ENCODE measurements at regions not wholly inside any gene's neighbourhood (a gene's known extent, or its start where the extent isn't known, plus 50 kb on each side); places are given as distances from the start of the nearest gene placed in this dataset.
"Not testable (repeated sequence)": the region's sequence is repeated elsewhere in the genome, so short reads cannot be mapped to it uniquely, and the experiment has no call there.

DNA sequence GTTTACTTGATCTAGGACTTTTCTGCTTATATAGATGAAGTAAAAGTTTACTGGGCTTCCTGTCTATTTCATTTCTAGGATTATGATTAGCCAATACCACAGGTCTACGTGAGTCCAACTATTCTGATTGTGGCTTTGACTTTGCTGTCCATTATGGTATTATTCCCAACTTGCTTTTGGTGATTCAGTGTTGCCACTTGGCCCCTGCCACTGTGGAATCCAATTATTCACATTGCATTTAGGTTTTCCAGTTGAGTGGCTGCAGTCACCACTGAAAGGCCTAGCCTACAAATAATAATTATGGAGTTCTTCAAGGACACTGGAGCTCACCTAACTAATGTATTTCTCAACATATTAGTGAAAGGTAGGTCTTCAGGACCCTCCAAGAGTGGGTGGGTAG, 574.3 kb upstream of the USP24 start:
- no peak overlapping the region for H3K27ac ChIP-seq (ENCODE audit: low read length)
- H3K36me3 Mint-ChIP-seq, result no peaks in the 10 kb centered on the region
- peaks cover 0 to 10% of the 10 kb centered on the region in 2 experiments for H3K27me3 ChIP-seq (replicated peaks in 1 of 2; ENCODE audit: control insufficient read depth in 2 of 2, extremely low read depth in 1 of 2, insufficient read depth in 2 of 2, low read length in 1 of 2)
- no peak overlapping the region for H3K27ac Mint-ChIP-seq
- no CpG with 5 or more reads among the region's 1 CpG for WGBS (ENCODE audit: insufficient coverage)
- POLR2A ChIA-PET, result no interaction called here
- peaks cover 0 to 1% of the 10 kb centered on the region in 2 donors for H3K27me3 Mint-ChIP-seq
- CTCF ChIA-PET, result no interaction called here
- no peaks in the 10 kb centered on the region for H3K4me1 ChIP-seq (ENCODE audit: control insufficient read depth in 1 of 2, extremely low read depth in 1 of 2, insufficient read depth in 2 of 2, low read length in 2 of 2)
- H3K9me3 ChIP-seq, result no peaks in the 10 kb centered on the region
- no peak overlapping the region for H3K4me3 Mint-ChIP-seq
- DNase-seq (no peak), ATAC-seq (replicated peaks in 1 of 4) (no peak)
- no peak overlapping the region for H3K4me3 ChIP-seq (ENCODE audit: control insufficient read depth in 1 of 2, extremely low read depth in 1 of 2, low read length in 1 of 2)
- H3K36me3 ChIP-seq (ENCODE audit: control insufficient read depth in 2 of 2, extremely low read depth in 1 of 2, insufficient read depth in 1 of 2, low read length in 1 of 2), result no peaks in the 10 kb centered on the region
- H3K9me3 Mint-ChIP-seq, result no peaks in the 10 kb centered on the region
- no peaks in the 10 kb centered on the region for H3K4me1 Mint-ChIP-seq

DNA sequence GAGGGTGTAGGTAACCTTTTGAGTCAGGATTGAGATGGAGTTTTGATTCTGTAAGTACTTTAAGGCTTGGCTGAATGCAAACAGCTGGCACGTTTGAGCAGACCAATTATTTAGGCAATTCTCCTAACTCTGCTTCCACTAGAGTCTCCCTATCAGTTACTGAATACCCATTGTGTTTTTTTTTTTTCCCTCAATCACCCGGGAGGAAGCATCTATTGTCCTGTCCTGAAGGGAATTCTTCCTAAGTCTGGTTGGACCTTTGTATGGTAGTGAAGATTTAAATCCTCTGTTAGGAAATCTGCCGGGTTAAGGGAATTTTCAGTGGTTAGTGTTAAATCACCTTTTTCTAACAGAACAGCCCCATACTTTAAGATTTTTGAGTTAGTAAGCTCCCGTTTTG, 571.2 kb upstream of the USP24 start:
- WGBS (ENCODE audit: insufficient coverage), result 0% methylated on average over 1 of the region's 4 CpGs
- Histone ChIP-seq H3K9me3 (no peaks in the 10 kb centered on the region), H3K4me1 (ENCODE audit: control insufficient read depth in 1 of 2, extremely low read depth in 1 of 2, insufficient read depth in 2 of 2, low read length in 2 of 2) (no peaks in the 10 kb centered on the region), H3K36me3 (ENCODE audit: control insufficient read depth in 2 of 2, extremely low read depth in 1 of 2, insufficient read depth in 1 of 2, low read length in 1 of 2) (no peaks in the 10 kb centered on the region), H3K27me3 (replicated peaks in 1 of 2; ENCODE audit: control insufficient read depth in 2 of 2, extremely low read depth in 1 of 2, insufficient read depth in 2 of 2, low read length in 1 of 2) (no peaks in the 10 kb centered on the region), H3K4me3 (ENCODE audit: control insufficient read depth in 1 of 2, extremely low read depth in 1 of 2, low read length in 1 of 2) (no peak overlapping the region), H3K27ac (ENCODE audit: low read length) (no peak overlapping the region)
- Mint-ChIP-seq H3K36me3 (no peaks in the 10 kb centered on the region), H3K4me3 (no peak overlapping the region), H3K27me3 (no peaks in the 10 kb centered on the region), H3K27ac (no peak overlapping the region), H3K9me3 (peaks cover 0 to 5% (median 0%) of the 10 kb centered on the region in 3 donors), H3K4me1 (no peaks in the 10 kb centered on the region)
- ChIA-PET CTCF (no interaction called here), POLR2A (no interaction called here)
- no peak for DNase-seq
- no peak for ATAC-seq (replicated peaks in 1 of 4)

DNA sequence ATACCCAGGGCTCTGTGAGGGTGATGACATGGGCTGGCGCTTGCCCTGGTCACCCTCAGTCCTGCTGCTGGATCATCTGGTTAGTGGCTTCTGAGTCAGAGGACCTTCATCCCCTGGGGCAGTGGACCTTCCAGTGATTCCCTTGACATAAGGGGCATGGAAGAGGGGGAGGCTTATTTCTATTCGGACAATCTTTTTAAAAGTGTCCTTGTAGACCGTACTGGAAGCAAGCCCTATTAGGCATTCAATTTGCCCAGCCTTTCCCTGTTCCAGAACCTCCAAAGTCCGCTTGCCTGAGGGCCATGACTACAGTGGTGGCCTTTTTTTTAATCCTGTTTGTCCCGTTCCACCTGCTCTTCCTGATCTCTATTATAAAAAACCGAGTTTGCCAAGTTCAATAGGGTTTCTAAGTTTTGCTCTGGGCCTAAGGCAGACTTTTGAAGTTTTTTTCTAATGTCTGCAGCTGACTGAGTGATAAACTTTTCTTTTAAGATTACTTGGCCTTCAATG, 569.8 kb upstream of the USP24 start:
- ATAC-seq (replicated peaks in 1 of 4); H3K4me1 Mint-ChIP-seq; H3K36me3 Mint-ChIP-seq; H3K27ac Mint-ChIP-seq; DNase-seq; H3K9me3 Mint-ChIP-seq; POLR2A ChIA-PET; H3K27ac ChIP-seq (ENCODE audit: low read length); H3K36me3 ChIP-seq (ENCODE audit: control insufficient read depth in 2 of 2, extremely low read depth in 1 of 2, insufficient read depth in 1 of 2, low read length in 1 of 2); H3K4me1 ChIP-seq (ENCODE audit: control insufficient read depth in 1 of 2, extremely low read depth in 1 of 2, insufficient read depth in 2 of 2, low read length in 2 of 2); H3K4me3 ChIP-seq (ENCODE audit: control insufficient read depth in 1 of 2, extremely low read depth in 1 of 2, low read length in 1 of 2); H3K9me3 ChIP-seq; H3K4me3 Mint-ChIP-seq; CTCF ChIA-PET; H3K27me3 ChIP-seq (replicated peaks in 1 of 2; ENCODE audit: control insufficient read depth in 2 of 2, extremely low read depth in 1 of 2, insufficient read depth in 2 of 2, low read length in 1 of 2); H3K27me3 Mint-ChIP-seq: not testable (repeated sequence)
- 88% methylated on average over 3 of the region's 6 CpGs for WGBS (ENCODE audit: insufficient coverage)

DNA sequence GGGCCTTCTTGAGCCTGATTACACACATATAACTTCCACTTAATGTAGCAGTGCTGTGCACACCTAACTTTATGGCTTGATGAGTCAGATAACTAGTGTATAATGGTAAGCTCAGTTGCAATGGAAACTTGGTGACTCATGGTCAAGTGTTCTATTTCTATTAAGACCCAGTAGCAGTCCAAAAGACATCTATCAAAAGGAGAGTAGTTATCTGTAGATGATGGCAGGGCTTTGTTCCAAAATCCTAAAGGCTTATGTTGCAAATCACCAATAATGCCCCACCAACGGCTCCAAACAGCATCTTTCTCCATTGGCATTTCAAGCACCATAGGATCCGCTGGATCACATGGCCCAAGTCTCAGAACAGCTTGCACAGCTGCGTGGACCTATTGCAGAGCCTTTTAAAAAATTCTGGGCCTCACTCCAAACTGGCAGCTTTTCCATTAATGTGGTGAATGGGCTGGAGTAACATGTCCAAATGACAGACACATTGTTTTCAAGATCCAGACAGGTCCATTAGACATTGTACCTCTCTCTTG, 566.8 kb upstream of the USP24 start:
- H3K9me3 ChIP-seq, result no peaks in the 10 kb centered on the region
- ATAC-seq (replicated peaks in 1 of 4) (no peak), DNase-seq (no peak)
- Mint-ChIP-seq H3K4me1 (no peaks in the 10 kb centered on the region), H3K27ac (no peak overlapping the region), H3K36me3 (no peaks in the 10 kb centered on the region), H3K4me3 (no peak overlapping the region), H3K27me3 (peaks cover 0 to 4% of the 10 kb centered on the region in 2 donors), H3K9me3 (peaks cover 0 to 5% (median 0%) of the 10 kb centered on the region in 3 donors)
- H3K4me3 ChIP-seq (ENCODE audit: control insufficient read depth in 1 of 2, extremely low read depth in 1 of 2, low read length in 1 of 2), result no peak overlapping the region
- no peaks in the 10 kb centered on the region for H3K36me3 ChIP-seq (ENCODE audit: control insufficient read depth in 2 of 2, extremely low read depth in 1 of 2, insufficient read depth in 1 of 2, low read length in 1 of 2)
- ChIA-PET POLR2A (no interaction called here), CTCF (no interaction called here)
- 83% methylated on average over 1 of the region's 3 CpGs for WGBS (ENCODE audit: insufficient coverage)
- H3K27me3 ChIP-seq (replicated peaks in 1 of 2; ENCODE audit: control insufficient read depth in 2 of 2, extremely low read depth in 1 of 2, insufficient read depth in 2 of 2, low read length in 1 of 2), result no peaks in the 10 kb centered on the region
- no peaks in the 10 kb centered on the region for H3K4me1 ChIP-seq (ENCODE audit: control insufficient read depth in 1 of 2, extremely low read depth in 1 of 2, insufficient read depth in 2 of 2, low read length in 2 of 2)
- no peak overlapping the region for H3K27ac ChIP-seq (ENCODE audit: low read length)

DNA sequence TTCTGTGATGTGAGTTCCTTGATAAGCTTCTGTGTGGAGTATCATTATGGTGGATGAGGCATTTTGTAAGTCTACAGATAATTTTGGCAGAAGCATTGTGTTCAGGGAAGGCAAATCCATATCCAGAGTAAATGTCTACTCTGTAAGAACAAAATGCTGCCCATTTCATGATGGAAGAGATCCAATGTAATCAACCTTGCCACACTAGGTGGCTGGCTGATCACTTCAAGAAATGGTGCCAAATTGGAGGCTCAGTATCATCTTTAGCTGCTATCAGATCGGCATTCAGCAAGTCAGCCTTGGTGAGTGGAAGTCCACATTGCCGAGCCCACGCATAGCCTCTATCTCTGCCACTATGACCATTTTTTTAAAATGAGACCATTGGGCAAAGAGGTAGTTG, 565.8 kb upstream of the USP24 start:
- ATAC-seq (replicated peaks in 1 of 4), result no peak
- CTCF ChIA-PET, result no interaction called here

DNA sequence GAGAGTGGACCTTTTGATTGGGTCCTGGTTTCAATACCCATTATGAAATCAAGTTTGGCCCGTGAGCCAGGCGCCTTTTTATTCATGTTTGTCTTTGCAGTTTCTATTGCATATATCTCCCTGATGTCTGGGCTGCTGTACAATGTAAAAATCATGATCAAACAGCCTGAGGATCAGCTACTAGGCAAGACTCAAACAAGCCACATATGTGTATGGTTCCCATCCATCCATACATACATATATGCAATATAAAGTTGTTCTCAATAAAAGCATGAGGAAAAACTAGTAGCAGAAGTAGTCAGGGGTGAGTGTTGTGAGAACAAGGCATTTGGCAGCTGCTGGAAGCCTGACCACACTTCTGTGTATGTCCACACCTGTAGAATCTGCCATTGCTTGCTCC, 562.4 kb upstream of the USP24 start:
- Mint-ChIP-seq H3K36me3 (no peaks in the 10 kb centered on the region), H3K4me1 (no peaks in the 10 kb centered on the region), H3K4me3 (no peak overlapping the region), H3K27me3 (peaks cover 0 to 4% of the 10 kb centered on the region in 2 donors), H3K9me3 (peaks cover 0 to 5% (median 0%) of the 10 kb centered on the region in 3 donors), H3K27ac (no peak overlapping the region)
- Histone ChIP-seq H3K27me3 (replicated peaks in 1 of 2; ENCODE audit: control insufficient read depth in 2 of 2, extremely low read depth in 1 of 2, insufficient read depth in 2 of 2, low read length in 1 of 2) (peaks cover 2% of the 10 kb centered on the region in 2 experiments), H3K36me3 (ENCODE audit: control insufficient read depth in 2 of 2, extremely low read depth in 1 of 2, insufficient read depth in 1 of 2, low read length in 1 of 2) (no peaks in the 10 kb centered on the region), H3K27ac (ENCODE audit: low read length) (no peak overlapping the region), H3K9me3 (no peaks in the 10 kb centered on the region), H3K4me1 (ENCODE audit: control insufficient read depth in 1 of 2, extremely low read depth in 1 of 2, insufficient read depth in 2 of 2, low read length in 2 of 2) (no peaks in the 10 kb centered on the region), H3K4me3 (ENCODE audit: control insufficient read depth in 1 of 2, extremely low read depth in 1 of 2, low read length in 1 of 2) (no peak overlapping the region)
- DNase-seq (no peak), ATAC-seq (replicated peaks in 1 of 4) (no peak)
- WGBS (ENCODE audit: insufficient coverage), result 40% methylated on average over 1 of the region's 2 CpGs
- POLR2A ChIA-PET, result no interaction called here
- CTCF ChIA-PET, result no interaction called here

More for the DNA sequence above, 565.8 kb upstream of the USP24 start:
- no CpG with 5 or more reads among the region's 3 CpGs for WGBS (ENCODE audit: insufficient coverage)
- Mint-ChIP-seq H3K9me3 (peaks cover 0 to 5% (median 0%) of the 10 kb centered on the region in 3 donors), H3K27ac (no peak overlapping the region), H3K36me3 (no peaks in the 10 kb centered on the region), H3K4me3 (no peak overlapping the region), H3K27me3 (peaks cover 0 to 4% of the 10 kb centered on the region in 2 donors), H3K4me1 (no peaks in the 10 kb centered on the region)
- no peaks in the 10 kb centered on the region for H3K36me3 ChIP-seq (ENCODE audit: control insufficient read depth in 2 of 2, extremely low read depth in 1 of 2, insufficient read depth in 1 of 2, low read length in 1 of 2)
- no peak overlapping the region for H3K4me3 ChIP-seq (ENCODE audit: control insufficient read depth in 1 of 2, extremely low read depth in 1 of 2, low read length in 1 of 2)
- H3K27me3 ChIP-seq (replicated peaks in 1 of 2; ENCODE audit: control insufficient read depth in 2 of 2, extremely low read depth in 1 of 2, insufficient read depth in 2 of 2, low read length in 1 of 2), result peaks cover 0 to 2% of the 10 kb centered on the region in 2 experiments
- H3K27ac ChIP-seq (ENCODE audit: low read length), result no peak overlapping the region
- H3K9me3 ChIP-seq, result no peaks in the 10 kb centered on the region
- no peak for DNase-seq
- POLR2A ChIA-PET, result no interaction called here
- H3K4me1 ChIP-seq (ENCODE audit: control insufficient read depth in 1 of 2, extremely low read depth in 1 of 2, insufficient read depth in 2 of 2, low read length in 2 of 2), result no peaks in the 10 kb centered on the region

DNA sequence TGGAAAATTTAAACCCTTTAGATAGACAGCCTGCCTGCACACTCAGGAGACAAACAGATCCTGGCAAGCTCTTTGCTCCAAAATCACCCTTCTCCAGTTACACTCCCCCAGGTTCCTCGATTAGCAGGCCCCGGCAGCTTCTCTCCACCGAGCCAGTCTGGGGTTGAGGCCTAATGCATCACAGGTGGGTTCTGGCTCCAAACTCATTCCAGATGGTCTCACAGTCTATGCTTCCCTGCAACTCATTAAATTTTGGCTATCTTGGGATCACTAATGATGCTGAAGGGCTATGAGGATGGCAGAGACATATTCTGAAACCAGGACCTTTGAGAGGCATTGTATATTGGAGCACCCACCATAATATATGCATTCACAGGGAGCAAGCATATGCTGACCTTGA, 559.8 kb upstream of the USP24 start:
- H3K4me3 Mint-ChIP-seq, result no peak overlapping the region
- no peaks in the 10 kb centered on the region for H3K4me1 Mint-ChIP-seq
- Histone ChIP-seq H3K4me3 (ENCODE audit: control insufficient read depth in 1 of 2, extremely low read depth in 1 of 2, low read length in 1 of 2) (no peak overlapping the region), H3K4me1 (ENCODE audit: control insufficient read depth in 1 of 2, extremely low read depth in 1 of 2, insufficient read depth in 2 of 2, low read length in 2 of 2) (no peaks in the 10 kb centered on the region), H3K27me3 (replicated peaks in 1 of 2; ENCODE audit: control insufficient read depth in 2 of 2, extremely low read depth in 1 of 2, insufficient read depth in 2 of 2, low read length in 1 of 2) (peaks cover 2% of the 10 kb centered on the region in 2 experiments), H3K9me3 (no peaks in the 10 kb centered on the region), H3K27ac (ENCODE audit: low read length) (no peak overlapping the region), H3K36me3 (ENCODE audit: control insufficient read depth in 2 of 2, extremely low read depth in 1 of 2, insufficient read depth in 1 of 2, low read length in 1 of 2) (no peaks in the 10 kb centered on the region)
- 83% methylated on average over 2 of the region's 3 CpGs for WGBS (ENCODE audit: insufficient coverage)
- H3K27me3 Mint-ChIP-seq, result peaks cover 0 to 4% of the 10 kb centered on the region in 2 donors
- CTCF ChIA-PET, result no interaction called here
- POLR2A ChIA-PET, result no interaction called here
- peaks cover 0 to 5% (median 0%) of the 10 kb centered on the region in 3 donors for H3K9me3 Mint-ChIP-seq
- no peak overlapping the region for H3K27ac Mint-ChIP-seq
- DNase-seq (no peak), ATAC-seq (replicated peaks in 1 of 4) (no peak)
- no peaks in the 10 kb centered on the region for H3K36me3 Mint-ChIP-seq
